ENCODE measurements at regions not wholly inside any gene's neighbourhood (a gene's known extent, or its start where the extent isn't known, plus 50 kb on each side); places are given as distances from the start of the nearest gene placed in this dataset.
A peak's percentile ranks its signal among the peaks of the same experiment; 100 is the strongest.

DNA sequence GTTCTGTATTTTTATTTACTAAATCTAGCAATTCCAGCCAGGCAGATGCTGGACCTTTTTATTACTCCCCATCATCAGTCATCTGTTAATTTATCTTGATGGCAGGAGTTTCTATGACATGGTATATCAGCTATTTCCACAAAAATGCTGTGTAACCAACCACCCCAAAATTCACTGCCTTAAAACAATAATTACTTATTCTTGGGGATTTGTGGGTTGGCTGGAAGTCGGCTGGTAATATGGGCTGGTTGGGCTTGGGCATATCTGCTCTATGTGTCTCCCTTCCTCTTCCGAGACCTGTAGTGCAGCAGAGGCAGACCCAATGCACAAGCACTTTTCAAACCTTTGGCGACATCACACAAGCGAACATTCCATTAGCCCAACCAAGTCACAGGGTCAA, 92.1 kb upstream of the UBE2E1 start:
- H3K4me1 Mint-ChIP-seq (ENCODE audit: low read depth, unreplicated experiment), result peaks cover 15% of the 10 kb centered on the region
- H3K79me2 ChIP-seq (ENCODE audit: insufficient read depth, low read length), result no peaks in the 10 kb centered on the region
- DNase-seq (ENCODE audit: low read depth) (peak; percentile 82), FAIRE-seq (no peak)
- no peaks in the 10 kb centered on the region for H3K36me3 Mint-ChIP-seq (ENCODE audit: low read depth, unreplicated experiment)
- H3K4me2 ChIP-seq (ENCODE audit: low read length), result no peak overlapping the region
- no peaks in the 10 kb centered on the region for H3K27me3 ChIP-seq (ENCODE audit: insufficient read depth, low read length)
- H3K4me3 ChIP-seq (ENCODE audit: insufficient read depth, low read depth, low read length), result no peak overlapping the region
- no peak overlapping the region for H3K4me3 Mint-ChIP-seq (ENCODE audit: unreplicated experiment)
- H3K9me3 Mint-ChIP-seq (ENCODE audit: unreplicated experiment), result peaks cover 2% of the 10 kb centered on the region
- no peak overlapping the region for H2AFZ ChIP-seq (ENCODE audit: low read depth, low read length)
- no peaks in the 10 kb centered on the region for H4K20me1 ChIP-seq (ENCODE audit: insufficient read depth, low read length)
- H3K9ac ChIP-seq (ENCODE audit: low read length), result no peak overlapping the region
- H3K27ac ChIP-seq (ENCODE audit: low read depth, low read length), result no peak overlapping the region
- H3K36me3 ChIP-seq (ENCODE audit: insufficient read depth, low read length), result no peaks in the 10 kb centered on the region
- no peaks in the 10 kb centered on the region for H3K27me3 Mint-ChIP-seq (ENCODE audit: low read depth, unreplicated experiment)
- TF ChIP-seq EZH2 (IDR thresholded peaks at IDR 0.05; ENCODE audit: insufficient read depth, low read length) (no peak), CTCF (IDR thresholded peaks at IDR 0.05; ENCODE audit: insufficient read depth, low read depth, low read length) (no peak)
- H3K4me1 ChIP-seq (ENCODE audit: insufficient read depth, low read length), result peaks cover 22% of the 10 kb centered on the region
- no peaks in the 10 kb centered on the region for H3K9me3 ChIP-seq (ENCODE audit: insufficient read depth, low read depth, low read length)
- H3K27ac Mint-ChIP-seq (ENCODE audit: unreplicated experiment), result no peak overlapping the region

GRCh38 chr3:23720059-23720458, 85.7 kb upstream of the UBE2E1 start:
- H3K4me2 ChIP-seq (ENCODE audit: low read length), result no peak overlapping the region
- H2AFZ ChIP-seq (ENCODE audit: low read depth, low read length), result no peak overlapping the region
- DNase-seq (ENCODE audit: low read depth), result no peak
- no peaks in the 10 kb centered on the region for H3K4me1 ChIP-seq (ENCODE audit: insufficient read depth, low read length)
- Mint-ChIP-seq H3K27ac (ENCODE audit: unreplicated experiment) (no peak overlapping the region), H3K36me3 (ENCODE audit: low read depth, unreplicated experiment) (no peaks in the 10 kb centered on the region), H3K9me3 (ENCODE audit: unreplicated experiment) (peaks cover 2% of the 10 kb centered on the region), H3K4me3 (ENCODE audit: unreplicated experiment) (no peak overlapping the region), H3K27me3 (ENCODE audit: low read depth, unreplicated experiment) (no peaks in the 10 kb centered on the region), H3K4me1 (ENCODE audit: low read depth, unreplicated experiment) (no peaks in the 10 kb centered on the region)
- no peak overlapping the region for H3K9ac ChIP-seq (ENCODE audit: low read length)
- no peaks in the 10 kb centered on the region for H4K20me1 ChIP-seq (ENCODE audit: insufficient read depth, low read length)
- H3K27me3 ChIP-seq (ENCODE audit: insufficient read depth, low read length), result no peaks in the 10 kb centered on the region
- no peaks in the 10 kb centered on the region for H3K36me3 ChIP-seq (ENCODE audit: insufficient read depth, low read length)
- H3K79me2 ChIP-seq (ENCODE audit: insufficient read depth, low read length), result no peaks in the 10 kb centered on the region
- no peak overlapping the region for H3K27ac ChIP-seq (ENCODE audit: low read depth, low read length)
- TF ChIP-seq EZH2 (IDR thresholded peaks at IDR 0.05; ENCODE audit: insufficient read depth, low read length) (no peak), CTCF (IDR thresholded peaks at IDR 0.05; ENCODE audit: insufficient read depth, low read depth, low read length) (no peak)
- FAIRE-seq, result no peak
- H3K4me3 ChIP-seq (ENCODE audit: insufficient read depth, low read depth, low read length), result no peak overlapping the region
- H3K9me3 ChIP-seq (ENCODE audit: insufficient read depth, low read depth, low read length), result no peaks in the 10 kb centered on the region

- Mint-ChIP-seq H3K36me3 (ENCODE audit: low read depth, unreplicated experiment) (no peaks in the 10 kb centered on the region), H3K27ac (ENCODE audit: unreplicated experiment) (no peak overlapping the region), H3K9me3 (ENCODE audit: unreplicated experiment) (peaks cover 2% of the 10 kb centered on the region), H3K4me1 (ENCODE audit: low read depth, unreplicated experiment) (no peaks in the 10 kb centered on the region), H3K27me3 (ENCODE audit: low read depth, unreplicated experiment) (no peaks in the 10 kb centered on the region), H3K4me3 (ENCODE audit: unreplicated experiment) (no peak overlapping the region)
- Histone ChIP-seq H4K20me1 (ENCODE audit: insufficient read depth, low read length) (no peaks in the 10 kb centered on the region), H2AFZ (ENCODE audit: low read depth, low read length) (no peak overlapping the region), H3K27me3 (ENCODE audit: insufficient read depth, low read length) (no peaks in the 10 kb centered on the region), H3K4me1 (ENCODE audit: insufficient read depth, low read length) (no peaks in the 10 kb centered on the region), H3K9me3 (ENCODE audit: insufficient read depth, low read depth, low read length) (no peaks in the 10 kb centered on the region), H3K36me3 (ENCODE audit: insufficient read depth, low read length) (no peaks in the 10 kb centered on the region), H3K27ac (ENCODE audit: low read depth, low read length) (no peak overlapping the region), H3K79me2 (ENCODE audit: insufficient read depth, low read length) (no peaks in the 10 kb centered on the region), H3K4me2 (ENCODE audit: low read length) (no peak overlapping the region), H3K4me3 (ENCODE audit: insufficient read depth, low read depth, low read length) (no peak overlapping the region), H3K9ac (ENCODE audit: low read length) (no peak overlapping the region)
- no peak for FAIRE-seq
- no peak for DNase-seq (ENCODE audit: low read depth)
- TF ChIP-seq EZH2 (IDR thresholded peaks at IDR 0.05; ENCODE audit: insufficient read depth, low read length) (no peak), CTCF (IDR thresholded peaks at IDR 0.05; ENCODE audit: insufficient read depth, low read depth, low read length) (no peak)
Measured at GRCh38 chr3:23720885-23721284, 84.9 kb upstream of the UBE2E1 start.
